ENCODE measurements at regions not wholly inside any gene's neighbourhood (a gene's known extent, or its start where the extent isn't known, plus 50 kb on each side); places are given as distances from the start of the nearest gene placed in this dataset.

DNA sequence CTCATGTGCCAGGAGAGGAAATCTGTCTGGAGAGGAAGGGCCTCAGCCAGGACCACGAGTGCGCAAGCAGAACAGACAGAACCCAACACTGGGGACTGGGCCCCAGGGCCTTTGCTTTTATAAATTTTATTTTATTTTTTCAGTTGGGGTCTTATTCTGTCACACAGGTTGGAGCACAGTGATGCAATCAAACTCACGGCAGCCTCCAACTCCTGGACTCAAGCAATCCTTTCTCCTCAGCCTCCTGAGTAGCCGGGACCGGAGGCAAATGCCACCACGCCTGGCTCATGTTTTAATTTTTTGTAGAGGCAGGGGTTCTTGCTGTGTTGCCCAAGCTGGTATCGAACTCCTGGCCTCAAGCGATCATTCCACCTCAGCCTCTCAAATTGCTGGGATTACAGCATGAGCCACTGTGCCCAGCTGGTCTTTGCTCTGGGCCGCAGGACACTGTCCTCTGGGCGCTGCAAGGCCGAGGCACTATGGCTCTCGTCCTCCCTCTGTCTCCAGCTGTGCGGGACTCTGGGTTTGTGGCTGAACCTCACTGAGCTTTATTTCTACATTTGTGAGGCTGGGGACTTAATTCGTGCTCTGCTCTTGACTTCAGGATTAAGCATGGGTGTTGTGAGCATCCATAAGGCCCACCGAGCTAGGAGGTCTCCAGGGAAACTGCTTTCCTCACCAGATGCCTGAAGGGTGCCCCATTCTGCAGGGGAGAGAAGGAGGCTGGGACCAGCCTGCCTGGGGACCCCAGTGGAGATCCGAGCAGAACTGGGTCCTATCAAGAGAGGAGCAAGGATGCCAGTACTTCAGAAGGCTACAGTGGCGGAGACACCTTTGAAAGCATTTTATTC, 144.2 kb upstream of the VSTM2B start:
- H3K36me3 Mint-ChIP-seq (ENCODE audit: low read depth, unreplicated experiment), result no peaks in the 10 kb centered on the region
- no peaks in the 10 kb centered on the region for H3K9me3 Mint-ChIP-seq (ENCODE audit: unreplicated experiment)
- H3K4me3 Mint-ChIP-seq (ENCODE audit: unreplicated experiment), result no peak overlapping the region
- peaks cover 17% of the 10 kb centered on the region for H3K4me1 Mint-ChIP-seq (ENCODE audit: unreplicated experiment)
- H3K27ac Mint-ChIP-seq (ENCODE audit: unreplicated experiment), result no peak overlapping the region
- H3K27me3 Mint-ChIP-seq (ENCODE audit: unreplicated experiment), result peaks cover 2% of the 10 kb centered on the region
- DNase-seq (ENCODE audit: low spot score), result no peak
- no peak for TF ChIP-seq CTCF (IDR thresholded peaks at IDR 0.05; ENCODE audit: unreplicated experiment)

- TF ChIP-seq CTCF (IDR thresholded peaks at IDR 0.05; ENCODE audit: unreplicated experiment), result no peak
- Mint-ChIP-seq H3K9me3 (ENCODE audit: unreplicated experiment) (no peaks in the 10 kb centered on the region), H3K27me3 (ENCODE audit: unreplicated experiment) (peaks cover 5% of the 10 kb centered on the region), H3K4me3 (ENCODE audit: unreplicated experiment) (no peak overlapping the region), H3K4me1 (ENCODE audit: unreplicated experiment) (peaks cover 17% of the 10 kb centered on the region), H3K36me3 (ENCODE audit: low read depth, unreplicated experiment) (peaks cover 2% of the 10 kb centered on the region), H3K27ac (ENCODE audit: unreplicated experiment) (no peak overlapping the region)
- DNase-seq (ENCODE audit: low spot score), result no peak
Measured at GRCh38 chr19:29383696-29384095, 142.1 kb upstream of the VSTM2B start.

DNA sequence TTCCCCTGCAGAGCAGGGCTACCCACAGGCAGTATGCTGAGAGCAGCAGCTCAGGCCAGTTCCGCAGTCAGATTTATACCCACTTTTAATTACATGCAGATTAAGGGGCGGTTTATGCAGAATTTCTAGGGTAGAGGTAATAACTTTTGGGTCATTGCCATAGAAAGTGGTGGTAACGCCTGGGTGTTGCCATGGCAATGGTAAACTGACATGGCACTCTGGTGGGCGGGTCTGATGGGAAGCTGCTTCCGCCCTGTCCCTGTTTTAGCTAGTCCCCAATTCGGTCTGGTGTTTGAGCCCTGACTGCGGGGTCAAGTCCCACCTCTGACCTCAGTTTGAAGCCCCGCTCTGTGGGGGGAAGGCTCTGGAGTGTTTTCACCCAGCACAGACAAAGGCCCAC, 141.1 kb upstream of the VSTM2B start:
- H3K27me3 Mint-ChIP-seq (ENCODE audit: unreplicated experiment), result peaks cover 3% of the 10 kb centered on the region

DNA sequence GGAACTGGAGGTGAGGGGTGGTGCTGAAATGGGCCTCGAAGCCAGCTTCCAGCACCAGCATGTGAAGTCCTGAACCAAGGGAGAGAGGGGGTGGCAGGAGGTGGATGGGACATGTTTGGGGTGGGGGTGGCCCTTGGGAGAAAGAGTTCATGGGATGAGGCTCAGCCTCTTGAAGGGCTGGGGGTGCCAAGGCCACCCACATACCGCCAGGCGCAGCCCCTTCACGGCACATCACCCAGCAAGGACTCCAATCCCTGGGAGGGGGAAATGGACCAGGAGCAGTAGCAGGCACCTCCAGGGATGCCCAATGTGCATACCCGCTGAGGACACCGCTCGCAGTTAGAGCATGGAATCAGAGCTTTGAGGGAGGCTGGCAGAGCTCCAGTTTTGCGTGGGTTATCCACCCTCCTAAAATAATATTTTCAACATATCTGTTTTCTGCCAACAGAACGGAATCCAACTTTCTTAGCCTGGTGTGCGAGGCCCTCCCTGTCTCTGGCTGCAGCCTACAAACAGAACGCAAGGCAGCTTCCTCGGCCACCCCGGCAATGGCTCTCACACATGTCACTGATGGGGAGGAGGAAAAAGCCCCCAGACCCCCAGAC, 140.5 kb upstream of the VSTM2B start:
- no peak for TF ChIP-seq CTCF (IDR thresholded peaks at IDR 0.05; ENCODE audit: unreplicated experiment)
- Mint-ChIP-seq H3K4me1 (ENCODE audit: unreplicated experiment) (peaks cover 5% of the 10 kb centered on the region), H3K9me3 (ENCODE audit: unreplicated experiment) (no peaks in the 10 kb centered on the region), H3K4me3 (ENCODE audit: unreplicated experiment) (no peak overlapping the region), H3K36me3 (ENCODE audit: low read depth, unreplicated experiment) (peaks cover 4% of the 10 kb centered on the region), H3K27ac (ENCODE audit: unreplicated experiment) (no peak overlapping the region), H3K27me3 (ENCODE audit: unreplicated experiment) (peaks cover 3% of the 10 kb centered on the region)
- DNase-seq (ENCODE audit: low spot score), result no peak

More for the DNA sequence above, 141.1 kb upstream of the VSTM2B start:
- no peak overlapping the region for H3K27ac Mint-ChIP-seq (ENCODE audit: unreplicated experiment)
- H3K4me3 Mint-ChIP-seq (ENCODE audit: unreplicated experiment), result no peak overlapping the region
- no peaks in the 10 kb centered on the region for H3K9me3 Mint-ChIP-seq (ENCODE audit: unreplicated experiment)
- peaks cover 4% of the 10 kb centered on the region for H3K36me3 Mint-ChIP-seq (ENCODE audit: low read depth, unreplicated experiment)
- no peak for DNase-seq (ENCODE audit: low spot score)
- TF ChIP-seq CTCF (IDR thresholded peaks at IDR 0.05; ENCODE audit: unreplicated experiment), result no peak
- peaks cover 11% of the 10 kb centered on the region for H3K4me1 Mint-ChIP-seq (ENCODE audit: unreplicated experiment)

DNA sequence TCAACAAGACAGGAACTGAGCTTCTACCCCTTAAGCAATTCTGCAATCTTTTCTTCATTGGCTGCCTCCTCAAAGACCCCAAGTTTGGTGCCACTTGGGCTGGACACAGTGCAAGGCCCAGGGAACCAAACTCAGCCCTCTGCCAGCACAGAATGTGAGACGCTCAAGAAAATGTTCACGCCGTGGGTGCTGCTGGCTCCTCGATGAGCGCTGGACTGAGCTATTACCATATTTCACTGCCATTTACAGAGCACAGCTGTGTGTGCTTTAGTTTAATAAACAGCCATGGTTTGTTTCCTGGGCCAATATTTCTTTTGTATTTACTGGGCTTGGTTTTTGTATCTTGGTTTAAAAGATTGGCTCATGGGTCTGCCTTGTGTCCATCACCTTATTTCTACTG, 138.8 kb upstream of the VSTM2B start:
- H3K4me3 Mint-ChIP-seq (ENCODE audit: unreplicated experiment), result no peak overlapping the region
- no peak for DNase-seq (ENCODE audit: low spot score)
- H3K36me3 Mint-ChIP-seq (ENCODE audit: low read depth, unreplicated experiment), result peaks cover 9% of the 10 kb centered on the region
- no peak for TF ChIP-seq CTCF (IDR thresholded peaks at IDR 0.05; ENCODE audit: unreplicated experiment)
- no peaks in the 10 kb centered on the region for H3K4me1 Mint-ChIP-seq (ENCODE audit: unreplicated experiment)
- no peak overlapping the region for H3K27ac Mint-ChIP-seq (ENCODE audit: unreplicated experiment)
- H3K9me3 Mint-ChIP-seq (ENCODE audit: unreplicated experiment), result no peaks in the 10 kb centered on the region
- peaks cover 5% of the 10 kb centered on the region for H3K27me3 Mint-ChIP-seq (ENCODE audit: unreplicated experiment)

All from endothelial cell (in vitro differentiated cells).